Frontal cortex (tissue), 3 donors: ENCODE measurements at regions not wholly inside any gene's neighbourhood (a gene's known extent, or its start where the extent isn't known, plus 50 kb on each side); places are given as distances from the start of the nearest gene placed in this dataset.
"Not testable (repeated sequence)": the region's sequence is repeated elsewhere in the genome, so short reads cannot be mapped to it uniquely, and the experiment has no call there.

Source experiments
- DNase-seq, 2 donors: peaks; one replicate each; pipeline ENCODE4 v3.0.0; 2012; ENCODE audit warnings: low spot score in 2 of 2
- FAIRE-seq: peaks from 2 replicates; lab custom pipeline; 2012; peaks lifted over from hg19 to GRCh38; lab: Jason Lieb, UNC
- donor health status: control.
- donor health status: control.
- donor health status: control.

GRCh38 chr1:118440-118839 lies 333.0 kb downstream of the OR4F29 start:
- DNase-seq, FAIRE-seq: not testable (repeated sequence)

GRCh38 chr1:115534-115933 lies 335.9 kb downstream of the OR4F29 start:
- DNase-seq, FAIRE-seq: not testable (repeated sequence)

- DNase-seq: not testable (repeated sequence)
These were observed 346.7 kb downstream of the OR4F29 start for GRCh38 chr1:104776-105175.

GRCh38 chr1:99481-99880 lies 352.0 kb downstream of the OR4F29 start:
- not testable (repeated sequence) for FAIRE-seq, DNase-seq

More at GRCh38 chr1:104776-105175, 346.7 kb downstream of the OR4F29 start:
- FAIRE-seq: not testable (repeated sequence)

GRCh38 chr1:98811-99210 lies 352.7 kb downstream of the OR4F29 start:
- FAIRE-seq: not testable (repeated sequence)

GRCh38 chr1:91279-91678 lies 360.2 kb downstream of the OR4F29 start:
- FAIRE-seq, DNase-seq: not testable (repeated sequence)

More at GRCh38 chr1:98811-99210, 352.7 kb downstream of the OR4F29 start:
- not testable (repeated sequence) for DNase-seq

GRCh38 chr1:88110-88509 lies 363.4 kb downstream of the OR4F29 start:
- not testable (repeated sequence) for DNase-seq, FAIRE-seq

GRCh38 chr1:79152-79551 lies 372.3 kb downstream of the OR4F29 start:
- DNase-seq, FAIRE-seq: not testable (repeated sequence)

GRCh38 chr1:65119-65518 lies 386.4 kb downstream of the OR4F29 start, which contains the start of gene OR4F5:
TSS of gene OR4F5 (plus strand) at chr1:65419.
- peak; percentile 58 for FAIRE-seq
- DNase-seq: not testable (repeated sequence)

GRCh38 chr1:56014-56531 lies 395.4 kb downstream of the OR4F29 start:
- not testable (repeated sequence) for DNase-seq, FAIRE-seq

GRCh38 chr1:53182-53581 lies 398.3 kb downstream of the OR4F29 start:
- not testable (repeated sequence) for DNase-seq, FAIRE-seq

- FAIRE-seq, DNase-seq: not testable (repeated sequence)
These were observed 409.5 kb downstream of the OR4F29 start for GRCh38 chr1:41965-42466.

GRCh38 chr1:41197-41596 lies 410.3 kb downstream of the OR4F29 start:
- FAIRE-seq, DNase-seq: not testable (repeated sequence)

GRCh38 chr1:29183-29582 lies 422.3 kb downstream of the OR4F29 start:
- FAIRE-seq, DNase-seq: not testable (repeated sequence)

GRCh38 chr1:17298-17697 lies 434.2 kb downstream of the OR4F29 start:
- FAIRE-seq: not testable (repeated sequence)

GRCh38 chr1:16025-16424 lies 435.5 kb downstream of the OR4F29 start:
- not testable (repeated sequence) for FAIRE-seq, DNase-seq

More at GRCh38 chr1:17298-17697, 434.2 kb downstream of the OR4F29 start:
- not testable (repeated sequence) for DNase-seq

GRCh38 chr1:9941-10717 lies 441.3 kb downstream of the OR4F29 start:
- DNase-seq, FAIRE-seq: not testable (repeated sequence)
